Fibroblast of mammary gland (primary cell): ENCODE measurements at regions not wholly inside any gene's neighbourhood (a gene's known extent, or its start where the extent isn't known, plus 50 kb on each side); places are given as distances from the start of the nearest gene placed in this dataset.
A peak's percentile ranks its signal among the peaks of the same experiment; 100 is the strongest.

ENCODE experiments used
- DNase-seq: peaks from one replicate; pipeline ENCODE4 v3.0.0-alpha.2; 2010; ENCODE audit warnings: low read depth
- H3K4me3 ChIP-seq: 2 replicates; pipeline ENCODE4 v1.5.1; 2011; ENCODE audit warnings: low read depth, mild to moderate bottlenecking, low read length, moderate library complexity; ENCODE audit not compliant: control insufficient read depth
- TF ChIP-seq, protein P1 (sequence below): conservative IDR thresholded peaks from 2 replicates; pipeline ENCODE4 v1.5.1; 2011; ENCODE audit warnings: low read depth, low read length, inconsistent platforms; ENCODE audit not compliant: control insufficient read depth, insufficient read depth

DNA sequence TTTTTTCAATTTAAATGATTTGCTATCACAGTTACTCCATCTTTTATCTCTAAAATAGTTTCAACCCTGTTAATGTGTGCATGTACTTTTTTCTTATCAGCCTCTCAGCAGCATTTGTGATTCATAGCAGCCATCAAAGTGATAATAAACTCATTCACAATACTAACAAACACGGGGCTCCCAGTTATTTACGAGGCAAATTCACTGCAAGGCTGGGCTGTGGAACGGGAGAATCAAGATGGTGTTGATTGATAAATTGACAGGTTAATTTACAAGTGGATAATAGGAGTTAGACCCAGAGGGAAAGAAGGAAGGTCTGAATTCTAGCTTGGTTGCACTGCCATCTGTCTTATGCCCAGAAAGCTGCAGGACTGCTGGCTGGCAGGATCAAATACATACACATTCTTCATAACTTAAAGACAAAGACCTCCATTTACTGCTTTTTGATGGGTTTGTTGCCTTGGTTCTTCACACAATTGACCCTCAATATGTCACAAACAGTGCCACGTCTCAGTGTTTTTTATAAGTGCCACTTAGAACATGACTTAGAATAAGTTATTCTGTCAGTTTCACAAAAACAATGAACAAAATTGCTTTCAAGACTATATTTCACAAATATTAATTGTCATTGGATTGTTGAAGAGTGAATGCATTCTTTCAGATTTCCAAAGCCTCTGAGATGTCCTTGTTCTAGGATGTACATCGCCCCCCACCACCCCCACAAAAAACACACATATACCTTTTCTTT lies 562.8 kb downstream of the NR2F2 start:
- DNase-seq = peak; percentile 36
- H3K4me3 ChIP-seq = no peak overlapping the region
- TF ChIP-seq, protein P1, sequence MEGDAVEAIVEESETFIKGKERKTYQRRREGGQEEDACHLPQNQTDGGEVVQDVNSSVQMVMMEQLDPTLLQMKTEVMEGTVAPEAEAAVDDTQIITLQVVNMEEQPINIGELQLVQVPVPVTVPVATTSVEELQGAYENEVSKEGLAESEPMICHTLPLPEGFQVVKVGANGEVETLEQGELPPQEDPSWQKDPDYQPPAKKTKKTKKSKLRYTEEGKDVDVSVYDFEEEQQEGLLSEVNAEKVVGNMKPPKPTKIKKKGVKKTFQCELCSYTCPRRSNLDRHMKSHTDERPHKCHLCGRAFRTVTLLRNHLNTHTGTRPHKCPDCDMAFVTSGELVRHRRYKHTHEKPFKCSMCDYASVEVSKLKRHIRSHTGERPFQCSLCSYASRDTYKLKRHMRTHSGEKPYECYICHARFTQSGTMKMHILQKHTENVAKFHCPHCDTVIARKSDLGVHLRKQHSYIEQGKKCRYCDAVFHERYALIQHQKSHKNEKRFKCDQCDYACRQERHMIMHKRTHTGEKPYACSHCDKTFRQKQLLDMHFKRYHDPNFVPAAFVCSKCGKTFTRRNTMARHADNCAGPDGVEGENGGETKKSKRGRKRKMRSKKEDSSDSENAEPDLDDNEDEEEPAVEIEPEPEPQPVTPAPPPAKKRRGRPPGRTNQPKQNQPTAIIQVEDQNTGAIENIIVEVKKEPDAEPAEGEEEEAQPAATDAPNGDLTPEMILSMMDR = peak; percentile 50

DNA sequence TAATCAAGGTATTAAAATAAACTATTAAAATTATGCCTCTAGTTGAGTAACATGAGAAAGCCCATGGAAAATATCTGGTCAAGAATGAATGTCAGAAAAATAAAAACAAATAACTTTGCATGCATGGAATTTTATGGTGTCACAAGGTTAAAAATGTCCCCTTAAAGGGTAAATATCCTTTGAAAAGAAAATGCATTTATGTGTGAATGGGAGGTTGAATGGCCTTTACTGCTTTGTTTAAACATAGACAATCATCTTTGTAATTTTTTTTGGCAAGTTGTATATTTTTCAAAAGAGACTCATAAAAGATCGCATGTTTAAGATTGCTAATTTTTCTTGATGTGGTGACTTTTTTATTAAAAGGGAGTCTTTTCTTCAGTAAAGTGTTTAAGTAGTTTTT lies 564.2 kb downstream of the NR2F2 start:
- no peak for DNase-seq
- TF ChIP-seq, protein P1 = no peak
- H3K4me3 ChIP-seq = no peak overlapping the region

DNA sequence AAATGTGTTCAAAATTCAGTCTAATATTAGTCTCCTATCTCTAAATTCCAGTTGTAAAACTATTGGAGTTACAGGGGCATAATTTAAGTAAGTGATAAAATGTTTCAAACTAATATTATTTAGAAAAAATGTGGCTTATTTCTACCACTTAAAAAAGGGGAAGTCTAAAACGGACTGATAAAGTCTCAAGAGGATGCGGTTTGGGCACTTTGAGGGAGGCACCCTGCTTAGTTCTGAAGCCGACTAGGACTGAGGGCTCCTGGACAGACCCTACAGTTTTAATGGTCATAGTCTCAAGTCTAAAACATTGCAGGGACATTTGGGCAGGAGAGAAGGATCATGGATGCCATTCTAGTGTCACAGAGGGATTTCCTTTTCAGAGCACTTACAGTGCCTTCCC lies 566.3 kb downstream of the NR2F2 start:
- no peak for DNase-seq
- H3K4me3 ChIP-seq = no peak overlapping the region
- TF ChIP-seq, protein P1 = no peak

DNA sequence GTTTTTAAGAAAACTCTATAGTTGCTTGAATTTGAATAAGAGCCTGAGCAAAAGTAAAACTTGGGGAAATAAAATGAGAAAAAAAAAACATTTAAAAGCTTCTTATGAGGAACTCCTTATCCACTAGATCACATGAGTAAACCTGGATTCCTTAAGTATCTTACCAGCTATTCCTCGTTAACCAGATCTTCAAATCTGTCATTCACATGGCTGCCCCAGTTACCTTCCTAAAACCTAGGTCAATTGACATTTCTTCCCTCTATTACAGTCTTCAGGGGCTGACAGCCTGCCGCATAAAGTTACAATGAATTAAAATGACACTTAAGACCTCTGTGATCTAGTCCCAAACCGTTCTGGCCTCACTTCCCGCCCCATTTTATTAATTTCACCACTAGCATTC lies 583.6 kb downstream of the NR2F2 start:
- no peak overlapping the region for H3K4me3 ChIP-seq
- TF ChIP-seq, protein P1 = no peak
- DNase-seq = no peak

DNA sequence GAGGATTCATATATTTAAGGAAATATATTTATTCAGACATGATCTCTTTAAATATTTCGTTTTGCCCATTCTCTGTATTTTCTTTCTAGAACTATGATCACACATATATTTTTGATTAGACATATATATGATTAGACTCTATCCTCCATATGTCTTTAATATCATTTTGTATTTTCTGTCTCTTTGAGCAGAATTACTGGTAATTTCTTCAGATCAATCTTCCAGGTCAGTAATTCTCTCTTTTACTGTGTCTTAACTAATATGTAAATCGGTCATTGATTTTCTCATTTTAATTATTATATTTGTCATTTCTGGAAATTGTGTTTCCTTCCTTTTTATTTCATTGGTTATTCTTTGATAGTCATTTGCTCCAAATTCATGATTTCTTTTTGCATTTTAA lies 586.2 kb downstream of the NR2F2 start:
- no peak overlapping the region for H3K4me3 ChIP-seq
- DNase-seq = no peak
- TF ChIP-seq, protein P1 = no peak

DNA sequence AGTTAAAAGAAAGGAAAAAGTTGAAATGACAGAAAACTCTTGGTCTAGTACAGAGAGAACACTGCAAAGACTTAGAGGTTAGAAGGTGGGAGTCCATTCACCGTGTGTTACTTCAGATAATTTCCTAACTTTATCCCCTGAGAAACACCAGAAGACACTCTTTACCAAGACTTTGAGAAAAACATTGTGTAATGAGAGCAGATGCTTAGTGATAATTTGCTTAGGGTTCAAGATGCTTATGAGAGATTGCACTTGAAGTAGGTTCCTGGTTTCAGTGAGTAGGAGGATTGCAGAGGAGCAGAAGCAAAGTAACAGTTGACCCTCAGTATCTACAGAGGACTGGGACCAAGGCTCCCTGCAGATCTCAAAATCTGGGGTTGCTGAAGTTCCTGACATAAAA lies 594.1 kb downstream of the NR2F2 start:
- no peak overlapping the region for H3K4me3 ChIP-seq
- no peak for DNase-seq
- TF ChIP-seq, protein P1 = no peak
